Tibial nerve (tissue), 3 donors: ENCODE measurements at regions not wholly inside any gene's neighbourhood (a gene's known extent, or its start where the extent isn't known, plus 50 kb on each side); places are given as distances from the start of the nearest gene placed in this dataset.

Experiments
- EP300 ChIP-seq, 2 donors: sonication (generic); formaldehyde crosslinking; IDR thresholded peaks; one replicate each; pipeline ENCODE4 v1.6.1; 2017; ENCODE audit warnings: antibody characterized with exemption in 2 of 2, mild to moderate bottlenecking in 1 of 2
- POLR2A ChIP-seq, 2 donors: fragments of 450-650 bp; IDR thresholded peaks; one replicate each; pipeline ENCODE4 v1.6.1; 2017; ENCODE audit warnings: antibody characterized with exemption in 2 of 2, mild to moderate bottlenecking in 2 of 2, moderate library complexity in 2 of 2

GRCh38 chr10:28397229-28397628 is 94.4 kb upstream of the MPP7 start:
- TF ChIP-seq POLR2A (IDR thresholded peaks at IDR 0.05), result no peak
- no peak for TF ChIP-seq EP300 (IDR thresholded peaks at IDR 0.05)
